ENCODE measurements at regions not wholly inside any gene's neighbourhood (a gene's known extent, or its start where the extent isn't known, plus 50 kb on each side); places are given as distances from the start of the nearest gene placed in this dataset.
"Not testable (repeated sequence)": the region's sequence is repeated elsewhere in the genome, so short reads cannot be mapped to it uniquely, and the experiment has no call there.

DNA sequence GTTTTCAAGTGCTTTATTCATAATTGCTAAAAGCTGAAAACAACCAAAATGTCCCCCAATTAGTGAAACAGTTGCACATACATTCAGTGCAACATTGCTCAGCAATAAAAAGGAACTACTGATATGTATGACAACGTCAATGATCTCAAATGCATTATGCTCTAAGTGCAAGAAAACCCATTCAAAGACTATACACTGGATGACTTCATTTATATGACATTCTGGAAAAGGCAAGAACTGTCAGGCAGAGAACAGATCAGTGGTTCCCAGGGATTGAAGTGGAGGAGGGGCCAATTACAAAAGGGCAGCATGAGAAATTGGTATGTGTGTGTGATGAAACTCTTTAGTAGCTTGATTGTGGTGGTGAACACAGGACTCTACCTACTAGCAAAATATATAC lies 585.6 kb downstream of the TBL1XR1 start:
- TF ChIP-seq, protein P1, sequence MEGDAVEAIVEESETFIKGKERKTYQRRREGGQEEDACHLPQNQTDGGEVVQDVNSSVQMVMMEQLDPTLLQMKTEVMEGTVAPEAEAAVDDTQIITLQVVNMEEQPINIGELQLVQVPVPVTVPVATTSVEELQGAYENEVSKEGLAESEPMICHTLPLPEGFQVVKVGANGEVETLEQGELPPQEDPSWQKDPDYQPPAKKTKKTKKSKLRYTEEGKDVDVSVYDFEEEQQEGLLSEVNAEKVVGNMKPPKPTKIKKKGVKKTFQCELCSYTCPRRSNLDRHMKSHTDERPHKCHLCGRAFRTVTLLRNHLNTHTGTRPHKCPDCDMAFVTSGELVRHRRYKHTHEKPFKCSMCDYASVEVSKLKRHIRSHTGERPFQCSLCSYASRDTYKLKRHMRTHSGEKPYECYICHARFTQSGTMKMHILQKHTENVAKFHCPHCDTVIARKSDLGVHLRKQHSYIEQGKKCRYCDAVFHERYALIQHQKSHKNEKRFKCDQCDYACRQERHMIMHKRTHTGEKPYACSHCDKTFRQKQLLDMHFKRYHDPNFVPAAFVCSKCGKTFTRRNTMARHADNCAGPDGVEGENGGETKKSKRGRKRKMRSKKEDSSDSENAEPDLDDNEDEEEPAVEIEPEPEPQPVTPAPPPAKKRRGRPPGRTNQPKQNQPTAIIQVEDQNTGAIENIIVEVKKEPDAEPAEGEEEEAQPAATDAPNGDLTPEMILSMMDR (IDR thresholded peaks at IDR 0.05; ENCODE audit: low read depth, low read length): no peak
- no peak for DNase-seq (ENCODE audit: extremely low read depth, low read depth)

DNA sequence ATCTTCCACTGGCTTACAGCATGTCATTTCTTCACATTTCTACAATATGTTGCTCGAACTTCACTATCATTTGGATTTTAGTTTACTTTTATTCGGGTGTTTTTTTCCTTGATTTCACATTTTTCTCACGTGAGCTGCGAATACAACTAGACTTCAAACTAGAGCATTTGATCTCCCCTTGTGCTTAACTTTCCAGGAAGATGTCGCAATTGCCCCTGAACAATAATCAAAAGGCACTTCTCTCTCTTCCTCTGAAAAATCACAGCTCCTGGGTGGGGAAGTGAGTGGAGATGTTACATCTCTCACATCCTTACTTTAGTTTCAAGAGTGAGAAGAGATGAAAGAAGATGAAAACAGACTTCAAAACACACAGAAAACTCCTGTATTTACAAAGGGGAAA lies 587.9 kb downstream of the TBL1XR1 start:
- no peak for DNase-seq (ENCODE audit: extremely low read depth, low read depth)
- TF ChIP-seq, protein P1 (IDR thresholded peaks at IDR 0.05; ENCODE audit: low read depth, low read length): no peak

DNA sequence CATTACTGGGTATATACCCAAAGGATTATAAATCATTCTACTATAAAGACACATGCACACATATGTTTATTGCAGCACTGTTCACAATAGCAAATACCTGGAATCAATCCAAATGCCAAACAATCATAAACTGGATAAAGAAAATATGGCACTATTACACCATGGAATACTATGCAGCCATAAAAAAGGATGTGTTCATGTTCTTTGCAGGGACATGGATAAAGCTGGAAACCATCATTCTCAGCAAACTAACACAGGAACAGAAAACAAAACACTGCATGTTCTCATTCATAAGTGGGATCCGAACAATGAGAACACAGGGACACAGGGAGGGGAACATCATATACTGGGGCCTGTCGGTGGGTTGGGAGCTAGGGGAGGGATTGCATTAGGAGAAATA lies 591.7 kb downstream of the TBL1XR1 start:
- not testable (repeated sequence) for DNase-seq (ENCODE audit: extremely low read depth, low read depth)

DNA sequence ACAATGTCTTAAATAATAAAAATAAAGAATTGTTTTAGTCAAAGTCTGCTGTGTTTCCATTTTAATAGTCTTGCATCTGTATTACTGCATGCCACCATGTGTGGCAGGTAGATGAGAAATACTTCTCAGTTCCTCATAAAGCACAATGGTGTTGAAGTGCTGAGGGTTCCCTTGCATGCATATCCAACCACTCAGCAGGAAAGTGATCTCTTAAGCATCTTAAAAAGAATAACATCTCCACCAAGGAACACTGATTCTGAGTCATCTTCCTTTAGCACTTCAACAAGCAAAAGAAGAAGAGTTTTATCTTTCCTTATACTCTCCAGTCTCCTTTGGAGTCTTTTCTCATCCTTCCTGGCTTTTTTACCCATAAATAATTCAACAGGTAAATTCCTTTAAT lies 602.0 kb downstream of the TBL1XR1 start:
- no peak for DNase-seq (ENCODE audit: extremely low read depth, low read depth)

DNA sequence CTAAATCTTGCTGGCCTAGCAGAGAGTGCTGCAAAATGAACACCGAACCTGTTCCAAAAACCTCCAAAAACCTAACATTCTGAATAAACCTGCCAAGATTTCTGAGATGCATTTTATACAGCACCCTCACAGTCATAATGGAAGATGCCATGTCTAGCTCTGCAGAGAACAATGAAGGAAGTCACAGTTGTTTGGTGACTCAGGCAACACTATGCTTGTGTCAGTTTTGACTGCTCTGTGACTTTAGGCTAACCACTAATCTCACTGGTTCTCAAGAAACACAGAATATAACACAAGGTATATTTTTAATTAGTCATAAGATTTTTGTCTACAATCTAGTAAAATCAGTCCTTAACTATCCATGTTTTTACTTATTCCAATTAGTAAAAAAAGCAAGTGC lies 606.6 kb downstream of the TBL1XR1 start:
- DNase-seq (ENCODE audit: extremely low read depth, low read depth): no peak
- TF ChIP-seq, protein P1 (IDR thresholded peaks at IDR 0.05; ENCODE audit: low read depth, low read length): no peak

More for the DNA sequence above, 602.0 kb downstream of the TBL1XR1 start:
- TF ChIP-seq, protein P1 (IDR thresholded peaks at IDR 0.05; ENCODE audit: low read depth, low read length): no peak

DNA sequence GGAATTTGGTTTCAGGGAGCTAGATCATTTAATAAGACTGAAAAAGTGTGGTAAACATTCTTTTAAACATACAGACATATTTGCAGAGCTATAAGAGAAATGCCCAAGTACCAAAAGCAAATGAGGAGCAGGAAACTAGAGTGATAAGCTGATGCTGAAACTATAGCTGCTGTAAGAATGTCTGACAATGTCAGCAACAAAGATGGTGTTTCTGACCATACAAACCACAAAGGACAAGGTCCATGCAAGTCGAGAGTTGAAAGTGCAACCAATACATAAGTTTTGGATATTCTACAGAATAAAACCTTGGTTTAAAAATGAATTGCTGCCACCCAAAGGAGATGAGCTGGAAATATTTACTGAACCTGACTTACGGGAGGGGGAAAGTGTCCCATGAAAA lies 610.2 kb downstream of the TBL1XR1 start:
- TF ChIP-seq, protein P1 (IDR thresholded peaks at IDR 0.05; ENCODE audit: low read depth, low read length): no peak
- DNase-seq (ENCODE audit: extremely low read depth, low read depth): no peak

DNA sequence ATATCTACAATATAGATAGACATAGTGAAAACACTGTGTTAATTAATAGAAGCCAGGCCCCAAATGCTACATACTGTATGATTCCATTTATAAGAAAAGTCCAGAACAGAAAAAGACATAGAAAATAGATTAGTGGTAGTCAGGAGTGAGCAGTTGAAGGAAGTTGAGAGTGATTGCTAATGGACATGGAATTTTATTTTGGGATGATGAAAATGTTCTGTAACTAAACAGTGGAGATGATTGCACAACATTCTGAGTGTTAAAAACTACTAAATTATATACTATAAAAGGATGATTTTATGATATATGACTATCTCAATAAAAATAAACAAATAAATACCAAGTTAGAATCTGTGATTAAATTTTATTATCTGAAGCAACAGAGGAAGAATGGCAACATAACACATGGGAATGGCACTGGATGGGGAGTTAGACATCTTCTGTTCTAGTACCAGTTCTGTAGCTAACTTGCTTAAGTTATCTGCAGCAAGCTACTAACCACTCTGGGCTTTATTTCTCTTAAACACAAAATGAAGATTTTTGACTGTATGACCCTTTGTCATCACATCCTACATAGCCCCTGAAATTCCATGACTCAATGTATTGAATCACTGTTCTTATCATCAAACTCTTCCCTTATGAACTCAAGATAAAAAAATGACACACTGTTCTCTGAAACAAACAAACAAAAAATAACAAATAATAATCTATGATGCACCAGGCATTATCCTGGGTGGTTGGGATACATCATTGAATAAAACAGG lies 612.7 kb downstream of the TBL1XR1 start:
- TF ChIP-seq, protein P1 (IDR thresholded peaks at IDR 0.05; ENCODE audit: low read depth, low read length): no peak
- peak; percentile 8 for DNase-seq (ENCODE audit: extremely low read depth, low read depth)

DNA sequence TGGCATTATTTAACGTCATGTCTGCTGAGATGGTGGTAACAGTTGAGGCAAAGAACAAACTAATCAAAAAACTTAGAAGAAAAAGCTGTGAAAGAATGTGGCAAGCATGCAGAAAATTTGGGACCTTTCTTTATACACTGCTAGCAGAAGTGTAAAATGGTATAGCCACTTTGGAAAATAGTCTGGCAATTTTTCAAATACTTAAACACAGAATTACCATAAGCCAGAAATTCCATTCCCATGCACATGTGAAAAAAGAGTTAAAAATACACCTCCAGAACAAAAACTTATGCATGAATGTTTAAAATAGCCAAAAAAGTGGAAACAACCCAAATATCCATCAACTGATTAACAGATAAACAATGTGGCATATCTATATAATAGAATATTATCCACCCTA lies 613.3 kb downstream of the TBL1XR1 start:
- TF ChIP-seq, protein P1 (IDR thresholded peaks at IDR 0.05; ENCODE audit: low read depth, low read length): no peak
- DNase-seq (ENCODE audit: extremely low read depth, low read depth): no peak

All from AG09319 (cell line).